ENCODE measurements at regions not wholly inside any gene's neighbourhood (a gene's known extent, or its start where the extent isn't known, plus 50 kb on each side); places are given as distances from the start of the nearest gene placed in this dataset.

- TF ChIP-seq CTCF (IDR thresholded peaks at IDR 0.05; ENCODE audit: extremely low read depth in 1 of 2, insufficient read depth in 1 of 2, low read depth in 1 of 2, low read length in 2 of 2) (no peak), MAX (IDR thresholded peaks at IDR 0.05; ENCODE audit: insufficient read depth, insufficient read length) (no peak), POLR2A (IDR thresholded peaks at IDR 0.05; ENCODE audit: low read depth, low read length) (no peak), EZH2 (IDR thresholded peaks at IDR 0.05; ENCODE audit: borderline replicate concordance, low read depth, low read length, severe bottlenecking) (no peak), MYC (IDR thresholded peaks at IDR 0.05; ENCODE audit: low read depth, low read length) (no peak), POLR2AphosphoS5 (IDR thresholded peaks at IDR 0.05; ENCODE audit: insufficient read depth, low read depth, low read length) (no peak), JUN (IDR thresholded peaks at IDR 0.05; ENCODE audit: borderline replicate concordance, insufficient read depth, insufficient read length, low read depth) (no peak), GATA2 (IDR thresholded peaks at IDR 0.05; ENCODE audit: insufficient read depth, insufficient read length, low read depth, low read length) (no peak)
These were observed 646.1 kb upstream of the DEFB115 start for GRCh38 chr20:30611239-30611984.

Data from endothelial cell of umbilical vein (primary cell).